ENCODE measurements at regions not wholly inside any gene's neighbourhood (a gene's known extent, or its start where the extent isn't known, plus 50 kb on each side); places are given as distances from the start of the nearest gene placed in this dataset.

- H3K4me1 ChIP-seq (ENCODE audit: insufficient read depth, low read length), result no peaks in the 10 kb centered on the region
- TF ChIP-seq CCDC6 (CRISPR knock-in tag; IDR thresholded peaks at IDR 0.05) (no peak), MAFK (conservative IDR thresholded peaks at IDR 0.05 in 1 of 2, IDR thresholded peaks at IDR 0.05 in 1 of 2; ENCODE audit: low read length in 2 of 2) (peak; percentile 51 to 66; a peak in 3 of 4 replicates), MAFF (IDR thresholded peaks at IDR 0.05; ENCODE audit: low read depth, low read length) (peak; percentile 46)
- DNase-seq (ENCODE audit: low spot score), result no peak
- FAIRE-seq, result no peak
- H2AFZ ChIP-seq (ENCODE audit: low read length), result no peak overlapping the region
- 15% methylated on average over 3 of the region's 3 CpGs for WGBS (ENCODE audit: low lambda C conversion rate)
- no peak overlapping the region for H3K4me3 ChIP-seq (replicated peaks in 1 of 3; ENCODE audit: insufficient read depth in 1 of 3, low read depth in 2 of 3, low read length in 3 of 3)
- H3K27ac ChIP-seq (ENCODE audit: extremely low read length, insufficient read depth, low read length), result no peak overlapping the region
- H4K20me1 ChIP-seq (ENCODE audit: insufficient read depth, low read length), result no peaks in the 10 kb centered on the region
- in situ Hi-C loops (cut with HindIII; ENCODE audit: extremely low pct_ligation_motif_present, low pct_unique_long_range_greater_than_20kb) (no loop called here), intact Hi-C loops (cut with micrococcal nuclease; ENCODE audit: unreplicated experiment) (no loop called here)
- no peak for ATAC-seq
- no peaks in the 10 kb centered on the region for H3K36me3 ChIP-seq (replicated peaks in 1 of 2; ENCODE audit: control insufficient read depth in 1 of 2, insufficient read depth in 2 of 2, low read length in 2 of 2)
- no peaks in the 10 kb centered on the region for H3K9me3 ChIP-seq (ENCODE audit: low read length)
- H3K9ac ChIP-seq (ENCODE audit: insufficient read depth, low read depth, low read length), result no peak overlapping the region
- ChIA-PET POLR2A (no interaction called here), CTCF (ENCODE audit: low intra/inter-chr PET ratio, low total read pairs) (no interaction called here)
- H3K4me2 ChIP-seq (ENCODE audit: low read depth, low read length), result no peak overlapping the region
- BruUV-seq (replicated peaks), result no TSS peak
- no peaks in the 10 kb centered on the region; a peak in 1 of 5 replicates for H3K27me3 ChIP-seq (ENCODE audit: control insufficient read depth in 1 of 2, insufficient read depth in 2 of 2, low read length in 2 of 2)
- H3K79me2 ChIP-seq (ENCODE audit: insufficient read depth, low read length), result no peaks in the 10 kb centered on the region
Observed at GRCh38 chr10:63781226-63781625, 260.0 kb downstream of the REEP3 start.

- no peaks in the 10 kb centered on the region for H4K20me1 ChIP-seq (ENCODE audit: insufficient read depth, low read length)
- no TSS peak for BruUV-seq (replicated peaks)
- intact Hi-C loops (cut with micrococcal nuclease; ENCODE audit: unreplicated experiment), result no loop called here
- H3K9ac ChIP-seq (ENCODE audit: insufficient read depth, low read depth, low read length), result no peak overlapping the region
- ChIA-PET POLR2A (no interaction called here), CTCF (ENCODE audit: low intra/inter-chr PET ratio, low total read pairs) (no interaction called here)
- H2AFZ ChIP-seq (ENCODE audit: low read length), result no peak overlapping the region
- no peak for ATAC-seq
- 0% methylated on average over 1 of the region's 1 CpG for WGBS (ENCODE audit: low lambda C conversion rate)
- no peaks in the 10 kb centered on the region for H3K36me3 ChIP-seq (replicated peaks in 1 of 2; ENCODE audit: control insufficient read depth in 1 of 2, insufficient read depth in 2 of 2, low read length in 2 of 2)
- no peaks in the 10 kb centered on the region for H3K79me2 ChIP-seq (ENCODE audit: insufficient read depth, low read length)
- no peak overlapping the region for H3K4me3 ChIP-seq (replicated peaks in 1 of 3; ENCODE audit: insufficient read depth in 1 of 3, low read depth in 2 of 3, low read length in 3 of 3)
- no peaks in the 10 kb centered on the region; a peak in 1 of 5 replicates for H3K27me3 ChIP-seq (ENCODE audit: control insufficient read depth in 1 of 2, insufficient read depth in 2 of 2, low read length in 2 of 2)
- in situ Hi-C loops (cut with HindIII; ENCODE audit: extremely low pct_ligation_motif_present, low pct_unique_long_range_greater_than_20kb), result no loop called here
- H3K4me1 ChIP-seq (ENCODE audit: insufficient read depth, low read length), result no peaks in the 10 kb centered on the region
- no peak for DNase-seq (ENCODE audit: low spot score)
- H3K9me3 ChIP-seq (ENCODE audit: low read length), result no peaks in the 10 kb centered on the region
- H3K4me2 ChIP-seq (ENCODE audit: low read depth, low read length), result no peak overlapping the region
- no peak overlapping the region for H3K27ac ChIP-seq (ENCODE audit: extremely low read length, insufficient read depth, low read length)
- FAIRE-seq, result no peak
- TF ChIP-seq CEBPZ (IDR thresholded peaks at IDR 0.05; ENCODE audit: low read length) (no peak), PHF5A (CRISPR knock-in tag; IDR thresholded peaks at IDR 0.05; ENCODE audit: low read depth, unreplicated experiment) (no peak), LCORL (IDR thresholded peaks at IDR 0.05) (no peak), LCORL (CRISPR knock-in tag; IDR thresholded peaks at IDR 0.05) (no peak), ZNF142 (CRISPR knock-in tag; IDR thresholded peaks at IDR 0.05) (no peak), PLSCR1 (CRISPR knock-in tag; IDR thresholded peaks at IDR 0.05; ENCODE audit: borderline replicate concordance) (no peak)
Observed at GRCh38 chr10:63783882-63784281, 262.7 kb downstream of the REEP3 start.

Measured in HepG2 (cell line).